ENCODE measurements at regions not wholly inside any gene's neighbourhood (a gene's known extent, or its start where the extent isn't known, plus 50 kb on each side); places are given as distances from the start of the nearest gene placed in this dataset.

DNA sequence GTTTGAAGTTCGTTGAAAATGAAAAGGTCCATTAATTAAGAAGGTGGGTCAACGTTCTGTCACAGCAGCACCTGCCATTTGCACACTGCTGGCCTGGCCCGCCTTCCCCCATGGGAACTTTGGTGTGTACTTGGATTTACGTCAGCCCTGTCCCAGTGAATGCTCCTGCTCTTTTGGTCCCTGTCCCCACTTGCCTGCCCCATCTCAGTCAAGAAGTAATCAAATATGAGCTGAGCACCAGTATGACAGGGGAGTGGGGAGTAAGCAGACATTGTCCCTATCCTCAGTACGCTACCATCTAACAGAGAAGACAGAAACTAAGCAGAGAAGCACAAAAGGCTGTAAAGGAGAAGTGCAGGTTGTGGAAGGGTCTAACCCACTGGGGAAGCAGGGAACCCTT, 65.1 kb downstream of the SLC4A3 start:
- no peaks in the 10 kb centered on the region for H3K9me3 ChIP-seq (ENCODE audit: control insufficient read depth, insufficient read depth, low read length)
- H3K4me1 ChIP-seq (ENCODE audit: control insufficient read depth, insufficient read depth, low read length): peaks cover 10% of the 10 kb centered on the region; the same call in 1 of the 2 replicates
- H3K27ac ChIP-seq (ENCODE audit: low read depth, low read length): no peak overlapping the region
- no peak overlapping the region for H3K9ac ChIP-seq (ENCODE audit: low read depth, low read length)
- no peak overlapping the region for H3K4me3 ChIP-seq (ENCODE audit: low read depth, low read length)
- H3K36me3 ChIP-seq (ENCODE audit: control insufficient read depth, insufficient read depth, low read length): no peaks in the 10 kb centered on the region
- H3K27me3 ChIP-seq (ENCODE audit: control insufficient read depth, insufficient read depth, low read length): no peaks in the 10 kb centered on the region

GRCh38 chr2:219695145-219695709, 67.8 kb downstream of the SLC4A3 start:
- Histone ChIP-seq H3K9ac (ENCODE audit: low read depth, low read length) (no peak overlapping the region), H3K27ac (ENCODE audit: low read depth, low read length) (no peak overlapping the region), H3K9me3 (ENCODE audit: control insufficient read depth, insufficient read depth, low read length) (no peaks in the 10 kb centered on the region), H3K4me1 (ENCODE audit: control insufficient read depth, insufficient read depth, low read length) (peaks cover 21% of the 10 kb centered on the region), H3K36me3 (ENCODE audit: control insufficient read depth, insufficient read depth, low read length) (no peaks in the 10 kb centered on the region), H3K4me3 (ENCODE audit: low read depth, low read length) (no peak overlapping the region), H3K27me3 (ENCODE audit: control insufficient read depth, insufficient read depth, low read length) (no peaks in the 10 kb centered on the region)

- H3K9me3 ChIP-seq (ENCODE audit: control insufficient read depth, insufficient read depth, low read length): no peaks in the 10 kb centered on the region
- no peak overlapping the region for H3K4me3 ChIP-seq (ENCODE audit: low read depth, low read length)
- no peaks in the 10 kb centered on the region for H3K36me3 ChIP-seq (ENCODE audit: control insufficient read depth, insufficient read depth, low read length)
- H3K27me3 ChIP-seq (ENCODE audit: control insufficient read depth, insufficient read depth, low read length): no peaks in the 10 kb centered on the region
- no peak overlapping the region for H3K9ac ChIP-seq (ENCODE audit: low read depth, low read length)
- peak overlapping the region; percentile 65 for H3K27ac ChIP-seq (ENCODE audit: low read depth, low read length)
- peaks cover 37% of the 10 kb centered on the region for H3K4me1 ChIP-seq (ENCODE audit: control insufficient read depth, insufficient read depth, low read length)
Measured at GRCh38 chr2:219697811-219698747, 70.6 kb downstream of the SLC4A3 start.

- Histone ChIP-seq H3K36me3 (ENCODE audit: control insufficient read depth, insufficient read depth, low read length) (no peaks in the 10 kb centered on the region), H3K27ac (ENCODE audit: low read depth, low read length) (peak overlapping the region; percentile 65), H3K4me3 (ENCODE audit: low read depth, low read length) (no peak overlapping the region), H3K27me3 (ENCODE audit: control insufficient read depth, insufficient read depth, low read length) (no peaks in the 10 kb centered on the region), H3K4me1 (ENCODE audit: control insufficient read depth, insufficient read depth, low read length) (peaks cover 37% of the 10 kb centered on the region), H3K9me3 (ENCODE audit: control insufficient read depth, insufficient read depth, low read length) (no peaks in the 10 kb centered on the region), H3K9ac (ENCODE audit: low read depth, low read length) (no peak overlapping the region)
Measured at GRCh38 chr2:219698748-219699439, 71.5 kb downstream of the SLC4A3 start.

DNA sequence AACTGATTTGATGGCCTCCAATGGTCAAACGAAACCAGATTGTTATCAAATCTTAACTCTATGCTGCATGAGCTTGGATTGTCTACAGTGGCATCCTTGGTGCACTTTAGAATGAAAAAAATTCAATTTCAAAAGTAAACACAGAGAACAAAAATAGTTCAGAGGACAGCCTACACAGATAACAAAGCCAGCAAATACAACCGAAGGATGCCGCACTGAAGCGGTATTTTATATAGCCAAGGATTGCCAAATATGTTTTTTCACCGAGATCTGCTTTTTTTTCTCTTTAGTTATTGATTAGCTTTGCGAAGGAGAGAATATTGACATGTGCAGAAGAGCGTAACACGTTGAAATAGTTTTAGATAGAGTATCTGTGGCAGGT, 72.0 kb downstream of the SLC4A3 start:
- Histone ChIP-seq H3K27me3 (ENCODE audit: control insufficient read depth, insufficient read depth, low read length) (no peaks in the 10 kb centered on the region), H3K4me1 (ENCODE audit: control insufficient read depth, insufficient read depth, low read length) (peaks cover 37% of the 10 kb centered on the region), H3K27ac (ENCODE audit: low read depth, low read length) (peak overlapping the region; percentile 65)

GRCh38 chr2:219701847-219702634, 74.6 kb downstream of the SLC4A3 start:
- no peak overlapping the region for H3K9ac ChIP-seq (ENCODE audit: low read depth, low read length)
- H3K4me3 ChIP-seq (ENCODE audit: low read depth, low read length): no peak overlapping the region
- no peaks in the 10 kb centered on the region for H3K27me3 ChIP-seq (ENCODE audit: control insufficient read depth, insufficient read depth, low read length)
- peaks cover 40% of the 10 kb centered on the region for H3K4me1 ChIP-seq (ENCODE audit: control insufficient read depth, insufficient read depth, low read length)
- no peaks in the 10 kb centered on the region for H3K9me3 ChIP-seq (ENCODE audit: control insufficient read depth, insufficient read depth, low read length)
- H3K27ac ChIP-seq (ENCODE audit: low read depth, low read length): no peak overlapping the region
- no peaks in the 10 kb centered on the region for H3K36me3 ChIP-seq (ENCODE audit: control insufficient read depth, insufficient read depth, low read length)

More for the DNA sequence above, 72.0 kb downstream of the SLC4A3 start:
- Histone ChIP-seq H3K36me3 (ENCODE audit: control insufficient read depth, insufficient read depth, low read length) (no peaks in the 10 kb centered on the region), H3K9me3 (ENCODE audit: control insufficient read depth, insufficient read depth, low read length) (no peaks in the 10 kb centered on the region), H3K9ac (ENCODE audit: low read depth, low read length) (no peak overlapping the region), H3K4me3 (ENCODE audit: low read depth, low read length) (no peak overlapping the region)

GRCh38 chr2:219702796-219703545, 75.5 kb downstream of the SLC4A3 start:
- no peak overlapping the region for H3K9ac ChIP-seq (ENCODE audit: low read depth, low read length)

DNA sequence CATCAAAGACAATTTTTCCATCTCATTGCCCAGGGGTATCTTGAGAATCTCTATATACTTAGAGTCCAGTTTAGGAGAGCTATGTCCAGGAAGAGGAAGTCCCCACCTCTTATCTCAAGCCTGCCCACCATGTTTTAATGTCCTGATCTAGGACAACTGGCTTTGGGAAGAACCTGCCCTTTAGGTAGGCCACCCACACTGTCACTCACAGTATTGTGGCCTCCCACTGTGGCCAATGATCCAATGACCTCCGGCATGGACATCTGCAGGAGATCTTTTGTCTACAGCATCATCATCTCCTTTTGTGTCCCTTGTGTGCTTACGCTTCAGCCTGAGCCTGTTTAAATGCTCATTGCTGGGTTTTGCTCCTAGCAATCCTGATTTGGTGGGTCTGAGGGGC, 77.4 kb downstream of the SLC4A3 start:
- peaks cover 31% of the 10 kb centered on the region for H3K4me1 ChIP-seq (ENCODE audit: control insufficient read depth, insufficient read depth, low read length)
- no peaks in the 10 kb centered on the region for H3K27me3 ChIP-seq (ENCODE audit: control insufficient read depth, insufficient read depth, low read length)
- H3K36me3 ChIP-seq (ENCODE audit: control insufficient read depth, insufficient read depth, low read length): no peaks in the 10 kb centered on the region
- H3K27ac ChIP-seq (ENCODE audit: low read depth, low read length): no peak overlapping the region
- no peaks in the 10 kb centered on the region for H3K9me3 ChIP-seq (ENCODE audit: control insufficient read depth, insufficient read depth, low read length)
- H3K4me3 ChIP-seq (ENCODE audit: low read depth, low read length): no peak overlapping the region
- H3K9ac ChIP-seq (ENCODE audit: low read depth, low read length): no peak overlapping the region

More at GRCh38 chr2:219702796-219703545, 75.5 kb downstream of the SLC4A3 start:
- Histone ChIP-seq H3K9me3 (ENCODE audit: control insufficient read depth, insufficient read depth, low read length) (no peaks in the 10 kb centered on the region), H3K36me3 (ENCODE audit: control insufficient read depth, insufficient read depth, low read length) (no peaks in the 10 kb centered on the region), H3K27ac (ENCODE audit: low read depth, low read length) (no peak overlapping the region), H3K4me1 (ENCODE audit: control insufficient read depth, insufficient read depth, low read length) (peaks cover 47% of the 10 kb centered on the region), H3K27me3 (ENCODE audit: control insufficient read depth, insufficient read depth, low read length) (no peaks in the 10 kb centered on the region), H3K4me3 (ENCODE audit: low read depth, low read length) (no peak overlapping the region)

GRCh38 chr2:219706823-219707281, 79.4 kb downstream of the SLC4A3 start:
- H3K9me3 ChIP-seq (ENCODE audit: control insufficient read depth, insufficient read depth, low read length): no peaks in the 10 kb centered on the region
- H3K4me3 ChIP-seq (ENCODE audit: low read depth, low read length): no peak overlapping the region

More at GRCh38 chr2:219706823-219707281, 79.4 kb downstream of the SLC4A3 start:
- no peak overlapping the region for H3K9ac ChIP-seq (ENCODE audit: low read depth, low read length)
- H3K27ac ChIP-seq (ENCODE audit: low read depth, low read length): no peak overlapping the region
- no peaks in the 10 kb centered on the region for H3K36me3 ChIP-seq (ENCODE audit: control insufficient read depth, insufficient read depth, low read length)
- no peaks in the 10 kb centered on the region for H3K27me3 ChIP-seq (ENCODE audit: control insufficient read depth, insufficient read depth, low read length)
- peaks cover 24% of the 10 kb centered on the region for H3K4me1 ChIP-seq (ENCODE audit: control insufficient read depth, insufficient read depth, low read length)

Measured in HUES48 (cell line).